ENCODE measurements at regions not wholly inside any gene's neighbourhood (a gene's known extent, or its start where the extent isn't known, plus 50 kb on each side); places are given as distances from the start of the nearest gene placed in this dataset.

DNA sequence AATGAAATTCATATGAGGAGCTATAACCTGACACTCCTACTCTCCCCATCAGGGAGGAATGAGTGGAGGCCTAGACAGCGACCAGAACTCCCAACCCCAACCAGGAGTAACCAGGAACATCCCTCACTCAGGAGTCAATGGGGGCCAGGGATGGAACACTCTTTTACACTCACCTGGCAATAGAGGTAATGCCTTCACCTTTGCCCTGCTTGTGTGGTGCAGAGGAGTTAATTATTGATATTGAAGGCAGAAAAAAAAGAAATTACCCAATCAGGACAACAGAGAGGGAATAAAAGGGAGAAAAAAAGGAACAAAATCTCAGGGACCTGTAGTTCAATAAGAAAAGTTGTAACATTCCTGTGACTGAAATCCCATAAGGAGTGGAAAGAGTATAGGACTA is 141.5 kb downstream of the PPP4R3C start:
- TF ChIP-seq SUZ12 (IDR thresholded peaks at IDR 0.05; ENCODE audit: extremely low read depth, insufficient read depth, insufficient read length) (no peak), ZNF274 (IDR thresholded peaks at IDR 0.05; ENCODE audit: low read depth, low read length) (no peak), YY1 (IDR thresholded peaks at IDR 0.05; ENCODE audit: insufficient read depth, insufficient read length) (no peak)

Data from NT2/D1 (cell line).